Hepatic stellate cell (primary cell): ENCODE measurements at regions not wholly inside any gene's neighbourhood (a gene's known extent, or its start where the extent isn't known, plus 50 kb on each side); places are given as distances from the start of the nearest gene placed in this dataset.

Experiments
- DNase-seq: peaks from one replicate; pipeline ENCODE4 v3.0.0; 2011; ENCODE audit warnings: low spot score

DNA sequence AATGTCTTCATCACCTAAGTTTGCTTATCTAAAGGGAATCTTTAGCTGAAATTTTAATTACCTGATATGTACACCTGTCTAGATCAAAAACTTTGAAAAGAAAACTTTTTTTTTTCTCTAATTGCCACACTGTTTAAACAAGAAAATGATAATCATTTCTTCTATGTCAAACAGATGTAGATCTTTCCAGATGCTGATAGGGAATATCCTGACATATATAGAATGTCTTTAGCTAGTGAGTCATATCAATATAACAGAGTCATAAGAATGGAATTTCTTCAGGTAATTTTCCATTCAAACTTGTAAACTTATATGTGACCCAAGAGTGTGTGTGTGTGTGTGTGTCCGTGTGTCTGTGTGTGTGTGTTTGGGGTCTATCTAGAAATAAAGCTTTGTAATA, 271.9 kb downstream of the GPM6A start:
- no peak for DNase-seq

DNA sequence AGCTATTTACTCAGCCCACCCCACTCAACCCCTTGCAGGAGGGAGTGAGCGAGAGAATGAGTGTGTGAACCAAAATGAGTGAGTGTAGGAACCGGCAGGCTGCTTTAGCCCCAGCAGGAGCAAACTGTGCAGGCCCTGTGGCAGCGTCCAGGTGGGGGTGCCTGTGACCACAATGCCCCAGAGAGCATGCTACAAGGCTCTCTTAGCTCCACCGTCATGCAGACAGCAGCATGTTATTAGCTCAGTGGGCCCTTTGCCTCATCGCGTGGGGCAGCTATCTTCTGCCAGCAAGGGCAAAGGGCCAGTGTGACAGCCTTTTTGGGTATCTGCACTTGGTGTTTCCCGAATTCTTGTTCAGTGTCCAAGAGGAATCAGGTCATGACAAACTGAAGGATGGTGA, 271.3 kb downstream of the GPM6A start:
- DNase-seq = no peak

DNA sequence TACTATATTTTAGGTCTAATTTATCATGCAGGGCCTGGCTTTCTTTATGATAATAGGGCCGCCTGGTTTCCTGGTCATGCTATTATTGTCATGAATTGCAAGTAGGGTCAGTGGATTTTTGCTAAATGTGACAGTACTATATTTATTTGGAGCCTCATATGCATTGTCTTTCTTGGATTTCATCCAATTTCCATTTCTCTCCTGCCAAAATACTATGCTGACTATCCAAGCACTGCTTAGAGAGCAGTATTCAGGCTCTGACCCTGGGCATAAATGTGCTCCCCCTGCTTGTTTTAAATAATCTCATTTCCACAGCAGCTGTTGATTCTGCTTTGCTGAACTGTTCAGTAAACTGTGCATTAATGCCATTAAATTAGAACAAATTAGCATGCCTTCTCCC, 269.3 kb downstream of the GPM6A start:
- DNase-seq = no peak

DNA sequence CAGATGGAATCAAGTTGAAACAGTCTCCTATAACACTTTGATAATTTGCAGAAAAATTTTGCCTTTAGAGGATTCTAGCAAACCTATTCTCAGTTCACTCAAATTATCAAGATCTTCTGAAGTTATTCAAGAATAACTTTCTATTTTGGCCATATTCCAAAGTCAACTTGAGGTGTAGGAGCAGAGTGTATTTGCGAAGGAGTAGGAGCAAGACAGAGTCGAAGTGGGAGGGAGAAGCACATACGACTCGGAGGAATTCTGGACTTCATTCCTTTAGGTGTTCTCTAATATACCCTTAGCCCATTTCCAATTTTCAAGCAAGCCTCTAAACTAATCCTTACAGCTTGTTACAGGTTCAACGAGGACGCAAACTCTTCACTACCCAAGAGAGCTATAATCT, 252.9 kb downstream of the GPM6A start:
- DNase-seq = no peak

DNA sequence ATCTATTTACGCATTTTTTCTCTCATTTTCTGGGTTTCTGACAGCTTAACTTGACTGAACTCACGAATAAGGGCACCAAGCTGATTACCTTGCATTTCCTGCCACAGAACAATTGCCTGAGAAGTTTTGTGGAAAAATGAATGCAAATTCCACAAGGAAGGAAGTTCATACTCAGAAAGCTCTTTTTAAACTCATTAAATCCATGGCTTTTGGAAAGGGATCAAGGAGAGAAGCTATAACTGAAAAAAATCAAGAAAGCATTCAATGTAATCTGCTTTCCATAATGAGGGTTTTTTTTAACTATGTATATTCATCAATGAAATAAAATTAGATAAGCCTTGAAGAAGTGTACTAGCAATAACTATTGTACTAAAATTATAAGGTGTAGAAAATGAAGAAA, 252.5 kb downstream of the GPM6A start:
- no peak for DNase-seq

DNA sequence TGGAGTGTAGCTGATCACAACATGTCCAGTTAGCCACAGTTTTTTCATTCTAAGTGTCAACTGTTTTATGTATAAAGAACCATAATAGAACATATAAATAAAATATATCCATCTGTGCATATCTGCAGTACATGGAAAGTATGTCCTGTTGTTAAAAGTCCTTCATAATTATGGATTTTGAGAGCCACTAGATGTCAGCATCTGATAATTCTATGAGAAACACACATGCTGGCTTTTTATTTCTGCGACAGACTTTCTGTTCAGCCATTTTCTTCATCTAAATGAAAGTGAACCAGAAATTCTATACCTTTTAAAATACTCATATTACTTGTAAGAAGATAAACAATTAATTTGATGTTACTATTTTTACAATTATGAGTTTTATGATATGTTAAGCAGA, 251.5 kb downstream of the GPM6A start:
- peak; percentile 6 for DNase-seq

DNA sequence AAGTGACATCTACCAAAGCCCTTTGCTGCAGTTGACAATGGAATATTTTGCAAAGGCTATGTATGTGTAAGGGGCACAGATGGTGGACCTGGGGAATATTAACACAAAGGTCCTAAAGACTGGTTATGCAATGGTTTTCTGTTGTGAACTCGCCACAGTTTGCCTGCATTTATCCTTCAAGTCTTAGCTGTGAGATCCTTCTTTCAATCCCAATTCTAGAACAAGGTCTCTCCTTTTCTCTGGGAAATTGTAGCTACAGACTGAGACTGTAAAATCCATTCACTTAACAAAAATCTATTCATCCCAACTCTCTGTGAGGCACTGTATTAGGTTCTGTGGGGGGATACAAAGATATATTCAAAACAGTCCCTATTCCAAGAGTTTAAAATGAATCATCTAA, 250.4 kb downstream of the GPM6A start:
- DNase-seq = no peak

DNA sequence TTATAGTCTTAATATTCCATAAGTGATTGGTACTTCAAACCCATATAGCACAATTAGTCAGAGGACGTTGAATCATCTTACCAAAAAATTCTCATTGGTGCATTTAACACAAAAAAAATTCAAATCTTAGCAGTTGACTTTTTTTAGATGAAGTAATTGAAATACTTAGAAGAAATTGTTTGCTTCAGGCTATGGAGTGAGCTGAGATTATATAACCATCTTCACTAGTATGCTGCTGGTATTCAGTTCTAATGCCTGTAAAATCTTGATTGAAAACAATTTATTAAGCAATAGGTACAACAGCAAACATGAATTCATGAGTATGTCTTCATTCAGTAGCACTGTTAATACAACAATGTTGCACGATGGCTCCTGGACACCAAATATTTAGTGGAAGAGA, 250.0 kb downstream of the GPM6A start:
- DNase-seq = no peak

DNA sequence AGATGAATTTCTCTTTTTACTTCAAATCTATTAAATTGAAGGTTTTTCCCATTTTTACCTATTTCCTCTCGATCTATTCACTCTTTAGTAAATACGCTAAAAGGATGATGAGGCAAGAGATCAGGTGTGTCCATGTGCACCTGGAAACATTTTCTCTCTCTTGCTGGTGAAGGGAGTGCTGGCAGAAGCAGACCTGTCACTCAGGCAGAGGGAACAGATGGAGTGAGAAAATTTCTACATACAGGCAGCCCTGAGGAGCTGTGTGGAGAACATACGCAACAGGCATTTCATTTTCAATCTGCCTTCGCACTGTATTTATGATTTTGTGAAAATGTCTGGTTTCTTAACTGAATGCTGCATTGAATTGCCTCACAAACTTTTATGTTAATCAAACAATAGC, 249.5 kb downstream of the GPM6A start:
- DNase-seq = no peak
